GM23248 (cell line): ENCODE measurements at regions not wholly inside any gene's neighbourhood (a gene's known extent, or its start where the extent isn't known, plus 50 kb on each side); places are given as distances from the start of the nearest gene placed in this dataset.

ENCODE experiments used
- EZH2 ChIP-seq: fragments of 200-600 bp; sonication (generic); IDR thresholded peaks from 2 replicates; pipeline ENCODE4 v1.6.1; 2018; ENCODE audit warnings: antibody characterized with exemption, mild to moderate bottlenecking; ENCODE audit not compliant: insufficient read depth, poor library complexity, severe bottlenecking
- EZH2phosphoT487 ChIP-seq: fragments of 200-600 bp; sonication (generic); IDR thresholded peaks from 2 replicates; pipeline ENCODE4 v1.6.1; 2018; ENCODE audit warnings: antibody characterized with exemption, moderate library complexity, mild to moderate bottlenecking, low read depth; ENCODE audit not compliant: insufficient read depth

DNA sequence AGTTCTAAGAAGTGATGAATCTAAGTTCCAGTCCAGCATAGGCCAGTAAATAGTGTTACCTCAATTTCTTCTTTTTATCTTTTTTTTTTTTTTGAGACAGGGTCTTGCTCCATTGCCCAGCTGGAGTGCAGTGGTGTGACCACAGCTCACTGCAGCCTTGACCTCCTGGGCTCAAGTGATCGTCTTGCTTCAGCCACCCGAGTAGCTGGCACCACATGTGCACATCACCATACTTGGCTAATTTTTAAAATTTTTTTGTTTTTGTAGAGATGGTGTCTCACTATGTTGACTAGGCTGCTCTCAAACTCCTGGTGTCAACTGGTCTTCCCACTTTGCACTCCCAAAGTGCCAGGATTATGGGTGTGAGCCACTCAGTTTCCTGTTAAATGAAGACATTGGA, 126.6 kb upstream of the LYZL2 start:
- no peak for TF ChIP-seq EZH2phosphoT487
- no peak for TF ChIP-seq EZH2
